H1 (cell line): ENCODE measurements at regions not wholly inside any gene's neighbourhood (a gene's known extent, or its start where the extent isn't known, plus 50 kb on each side); places are given as distances from the start of the nearest gene placed in this dataset.

Experiments
- CTCF ChIA-PET: fragments of 300-600 bp; sonication (Branson Sonifier 250); formaldehyde crosslinking; loops from one replicate; lab custom pipeline; 2021; ENCODE audit not compliant: partially characterized antibody; lab: Charles Lee
- POLR2A ChIA-PET: fragments of 300-600 bp; sonication (Branson Sonifier 250); formaldehyde crosslinking; loops from one replicate; lab custom pipeline; 2021; ENCODE audit warnings: inconsistent platforms; ENCODE audit not compliant: partially characterized antibody; lab: Charles Lee
- DNase-seq, 2 experiments: peaks; one replicate each; pipeline versions ENCODE4 v3.0.0 to v3.0.0-alpha.2; 2010 to 2022; ENCODE audit warnings: low spot score in 2 of 2, low read depth in 1 of 2, mixed read lengths in 1 of 2
- FAIRE-seq: peaks from 2 replicates; lab custom pipeline; 2011; peaks lifted over from hg19 to GRCh38; lab: Jason Lieb, UNC
- H2AFZ ChIP-seq: 2 replicates; pipeline ENCODE4 v1.8.1; 2012; ENCODE audit warnings: low read length, inconsistent platforms
- H2AK5ac ChIP-seq: 2 replicates; pipeline ENCODE4 v1.6.1; 2013; ENCODE audit warnings: low read depth, low read length
- H2BK120ac ChIP-seq: replicated peaks from 2 replicates; pipeline ENCODE3; 2013; ENCODE audit warnings: low read depth, low read length, inconsistent platforms
- H2BK12ac ChIP-seq: 2 replicates; pipeline ENCODE4 v1.6.1; 2013; ENCODE audit warnings: low read depth, low read length
- H2BK15ac ChIP-seq: 2 replicates; pipeline ENCODE4 v1.6.1; 2013; ENCODE audit warnings: low read length
- H2BK20ac ChIP-seq: 2 replicates; pipeline ENCODE4 v1.6.1; 2013; ENCODE audit warnings: low read length
- H2BK5ac ChIP-seq: 2 replicates; pipeline ENCODE4 v1.6.1; 2013; ENCODE audit warnings: low read depth, low read length
- H3K14ac ChIP-seq: 2 replicates; pipeline ENCODE4 v1.6.1; 2013; ENCODE audit warnings: inconsistent platforms; ENCODE audit not compliant: insufficient read length
- H3K18ac ChIP-seq: 2 replicates; pipeline ENCODE4 v1.6.1; 2013; ENCODE audit warnings: low read length; ENCODE audit errors: extremely low read depth
- H3K23ac ChIP-seq: 2 replicates; pipeline ENCODE4 v1.6.1; 2013; ENCODE audit warnings: inconsistent platforms; ENCODE audit not compliant: insufficient read length
- H3K23me2 ChIP-seq: 2 replicates; pipeline ENCODE4 v1.6.1; 2013; ENCODE audit warnings: low read depth, low read length
- H3K27ac ChIP-seq: 2 replicates; pipeline ENCODE4 v1.6.1; 2011; ENCODE audit warnings: low read depth, low read length, inconsistent platforms
- H3K27me3 ChIP-seq, 4 experiments: replicated peaks in 1 of 4; 1 replicate in 1 of 4; 2 replicates in 3 of 4; pipeline versions ENCODE4 v1.6.1 to v1.8.1; 2011 to 2013; ENCODE audit warnings: low read length in 3 of 4, mild to moderate bottlenecking in 3 of 4, inconsistent platforms in 2 of 4, mixed read lengths in 2 of 4, moderate library complexity in 1 of 4; ENCODE audit not compliant: control insufficient read depth in 3 of 4, insufficient read depth in 3 of 4; ENCODE audit errors: extremely low read depth in 1 of 4
- H3K36me3 ChIP-seq, 4 experiments: 2 replicates each; pipeline versions ENCODE4 v1.6.1 to v1.8.1; 2011 to 2013; ENCODE audit warnings: mild to moderate bottlenecking in 4 of 4, low read length in 3 of 4, moderate library complexity in 2 of 4, control low read depth in 1 of 4, inconsistent platforms in 1 of 4; ENCODE audit not compliant: insufficient read depth in 4 of 4, control insufficient read depth in 2 of 4
- H3K4ac ChIP-seq: replicated peaks from 2 replicates; pipeline ENCODE3; 2013; ENCODE audit warnings: low read length, low read depth, mixed read lengths, inconsistent platforms; ENCODE audit not compliant: insufficient read length
- H3K4me1 ChIP-seq, 4 experiments: replicated peaks in 1 of 4; 1 replicate in 1 of 4; 2 replicates in 3 of 4; pipeline versions ENCODE4 v1.6.1 to v1.8.1; 2011 to 2013; ENCODE audit warnings: low read length in 3 of 4, inconsistent platforms in 2 of 4, mixed read lengths in 1 of 4; ENCODE audit not compliant: insufficient read depth in 4 of 4, control insufficient read depth in 3 of 4
- H3K4me2 ChIP-seq, 2 experiments: 2 replicates each; pipeline versions ENCODE4 v1.6.1 to v1.8.1; 2011 to 2013; ENCODE audit warnings: low read depth in 2 of 2, low read length in 2 of 2, control low read depth in 1 of 2, inconsistent platforms in 1 of 2, mild to moderate bottlenecking in 1 of 2; ENCODE audit not compliant: insufficient read depth in 1 of 2
- H3K4me3 ChIP-seq, 4 experiments: fragments of 200-600, 300-600 bp in 1 of 4; sonication (generic), shearing (Covaris generic), sonication (Bioruptor Twin) in 1 of 4; 2 replicates each; pipeline versions ENCODE4 v1.5.1 to v1.8.1; 2011 to 2016; ENCODE audit warnings: low read length in 4 of 4, low read depth in 3 of 4, control low read depth in 2 of 4, inconsistent platforms in 2 of 4, mild to moderate bottlenecking in 2 of 4, mixed read lengths in 1 of 4, moderate library complexity in 1 of 4; ENCODE audit not compliant: insufficient read depth in 2 of 4; ENCODE audit errors: extremely low read depth in 1 of 4
- H3K56ac ChIP-seq: replicated peaks from 2 replicates; pipeline ENCODE3; 2013; ENCODE audit warnings: low read depth, mild to moderate bottlenecking, mixed read lengths, low read length, inconsistent platforms; ENCODE audit not compliant: insufficient read length
- H3K79me1 ChIP-seq: 2 replicates; pipeline ENCODE4 v1.6.1; 2013; ENCODE audit warnings: low read depth, low read length, control low read depth
- H3K79me2 ChIP-seq, 2 experiments: 2 replicates each; pipeline versions ENCODE4 v1.6.1 to v1.8.1; 2012 to 2013; ENCODE audit warnings: low read length in 2 of 2, mild to moderate bottlenecking in 2 of 2, inconsistent platforms in 1 of 2; ENCODE audit not compliant: insufficient read depth in 2 of 2, control insufficient read depth in 1 of 2
- H3K9ac ChIP-seq, 4 experiments: replicated peaks in 1 of 4; 1 replicate in 1 of 4; 2 replicates in 3 of 4; pipeline versions ENCODE4 v1.6.1 to v1.8.1; 2011 to 2013; ENCODE audit warnings: low read depth in 3 of 4, low read length in 3 of 4, control low read depth in 2 of 4, mild to moderate bottlenecking in 2 of 4, moderate library complexity in 2 of 4, inconsistent platforms in 1 of 4; ENCODE audit errors: extremely low read depth in 1 of 4
- H3K9me3 ChIP-seq, 2 experiments: 2 replicates each; pipeline versions ENCODE4 v1.6.1 to v1.8.1; 2012 to 2013; ENCODE audit warnings: mild to moderate bottlenecking in 2 of 2, moderate library complexity in 2 of 2, control low read depth in 1 of 2, inconsistent platforms in 1 of 2, low read depth in 1 of 2, low read length in 1 of 2, mixed read lengths in 1 of 2; ENCODE audit not compliant: insufficient read depth in 2 of 2
- H4K20me1 ChIP-seq, 2 experiments: replicated peaks in 1 of 2; 2 replicates each; pipeline versions ENCODE3 to v1.8.1; 2011 to 2013; ENCODE audit warnings: inconsistent platforms in 2 of 2, low read length in 2 of 2, mild to moderate bottlenecking in 1 of 2; ENCODE audit not compliant: insufficient read depth in 2 of 2, control insufficient read depth in 1 of 2
- H4K5ac ChIP-seq: 2 replicates; pipeline ENCODE4 v1.6.1; 2013; ENCODE audit warnings: low read length, low read depth, mixed read lengths, inconsistent platforms; ENCODE audit not compliant: insufficient read length
- H4K8ac ChIP-seq: 2 replicates; pipeline ENCODE4 v1.8.0; 2013; ENCODE audit warnings: mild to moderate bottlenecking, moderate library complexity, low read length, inconsistent platforms; ENCODE audit not compliant: insufficient read depth; ENCODE audit errors: extremely low read depth
- H4K91ac ChIP-seq: replicated peaks from 2 replicates; pipeline ENCODE3; 2013; ENCODE audit warnings: low read length, mixed read lengths, inconsistent platforms; ENCODE audit not compliant: insufficient read length
- BACH1 ChIP-seq: IDR thresholded peaks from 2 replicates; pipeline ENCODE4 v1.6.1; 2012; ENCODE audit warnings: low read length, improper control_type of control experiment
- CBX5 ChIP-seq: fragments of 300-800, 300-1000 bp; sonication (generic); IDR thresholded peaks from 2 replicates; pipeline ENCODE4 v1.7.1; 2016; ENCODE audit warnings: antibody characterized with exemption, low read length, low read depth
- CBX8 ChIP-seq: fragments of 300-800, 300-1000 bp; sonication (generic); IDR thresholded peaks from 2 replicates; pipeline ENCODE4 v1.7.1; 2016; ENCODE audit warnings: low read depth, low read length, borderline replicate concordance
- CHD2 ChIP-seq: IDR thresholded peaks from 2 replicates; pipeline ENCODE4 v1.6.1; 2012; ENCODE audit warnings: low read length, improper control_type of control experiment
- FOSL1 ChIP-seq: IDR thresholded peaks from 2 replicates; pipeline ENCODE4 v1.6.1; 2011; ENCODE audit warnings: mild to moderate bottlenecking, low read depth, low read length, moderate library complexity; ENCODE audit not compliant: insufficient read depth
- HDAC6 ChIP-seq: IDR thresholded peaks from one replicate; pipeline ENCODE4 v1.7.1; 2012; ENCODE audit warnings: low read depth, mild to moderate bottlenecking, inconsistent platforms, low read length, moderate library complexity
- JUN ChIP-seq: IDR thresholded peaks from 2 replicates; pipeline ENCODE4 v1.6.1; 2011; ENCODE audit warnings: low read depth, mild to moderate bottlenecking, improper control_type of control experiment, low read length
- POLR2AphosphoS5 ChIP-seq: IDR thresholded peaks from 2 replicates; pipeline ENCODE4 v1.6.1; 2011; ENCODE audit warnings: low read depth, low read length
- SIN3A ChIP-seq, 2 experiments: IDR thresholded peaks in 1 of 2; conservative IDR thresholded peaks in 1 of 2; 2 replicates each; pipeline ENCODE4 v1.6.1; 2011 to 2012; ENCODE audit warnings: low read length in 2 of 2, improper control_type of control experiment in 1 of 2, low read depth in 1 of 2, mild to moderate bottlenecking in 1 of 2
- SIX5 ChIP-seq: IDR thresholded peaks from 2 replicates; pipeline ENCODE4 v1.6.1; 2011; ENCODE audit warnings: mild to moderate bottlenecking, low read depth, low read length
- SP2 ChIP-seq: IDR thresholded peaks from 2 replicates; pipeline ENCODE4 v1.6.1; 2012; ENCODE audit warnings: mild to moderate bottlenecking, low read length, inconsistent platforms
- SP4 ChIP-seq: IDR thresholded peaks from 2 replicates; pipeline ENCODE4 v1.6.1; 2012; ENCODE audit warnings: low read length, inconsistent platforms
- TCF12 ChIP-seq: IDR thresholded peaks from 2 replicates; pipeline ENCODE4 v1.6.1; 2011; ENCODE audit warnings: low read depth, mild to moderate bottlenecking, low read length
- ZNF274 ChIP-seq: IDR thresholded peaks from 2 replicates; pipeline ENCODE4 v1.7.0; 2012; ENCODE audit warnings: low read length, borderline replicate concordance; ENCODE audit errors: extremely low read depth
- WGBS, 2 experiments: shearing (Covaris generic) in 1 of 2; methylation state at CpG; one replicate each; pipeline versions ENCODE4 v1.1.6 to v1.1.7; 2013 to 2015; ENCODE audit warnings: low lambda C conversion rate in 2 of 2, mixed read lengths in 2 of 2, inconsistent platforms in 1 of 2, low coverage in 1 of 2, missing lambda C conversion rate in 1 of 2; ENCODE audit not compliant: insufficient replicate concordance in 2 of 2, insufficient coverage in 1 of 2, insufficient read length in 1 of 2; ENCODE audit errors: extremely low coverage in 1 of 2, missing lambda C conversion rate in 1 of 2; 5-methylcytosine and 5-hydroxymethylcytosine counted together

DNA sequence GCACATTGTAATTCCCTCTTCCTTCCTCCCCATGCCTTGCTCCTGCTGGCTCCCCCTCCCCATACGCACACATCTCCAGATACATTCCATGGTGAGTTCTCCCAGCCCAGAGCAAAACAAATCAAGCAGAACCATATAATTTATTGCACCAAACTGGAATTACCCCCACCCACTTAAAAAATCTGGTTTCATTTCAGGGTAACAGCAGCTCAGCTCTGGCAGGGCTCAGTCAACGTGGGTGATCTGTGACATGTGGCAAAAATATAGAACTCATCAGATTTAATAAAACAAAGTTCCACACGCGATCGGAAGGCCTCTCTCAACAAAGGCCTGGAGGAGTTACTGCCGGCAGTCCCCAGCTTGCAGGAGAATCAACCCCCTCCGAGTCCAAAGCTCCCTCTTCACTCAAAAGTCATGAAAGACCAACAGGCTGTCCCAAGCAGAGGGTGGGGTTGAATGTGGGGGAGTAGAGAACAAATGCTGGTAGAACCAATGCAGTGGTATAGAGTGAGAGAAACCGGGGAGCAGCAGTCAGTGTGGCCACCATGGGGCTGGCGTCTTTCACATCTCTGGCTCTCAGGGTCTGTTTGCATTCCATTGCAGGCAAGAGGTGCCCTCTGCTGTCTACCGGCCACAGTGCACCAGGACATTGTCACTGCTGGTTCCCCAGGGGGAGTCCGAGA is 323.3 kb upstream of the NT5E start:
- Histone ChIP-seq H2BK12ac (peak overlapping the region; percentile 55; the same call in 1 of the 2 replicates), H3K4me1 (peaks cover 0 to 4% (median 2%) of the 10 kb centered on the region in 4 experiments; a peak in 3 of 7 replicates), H3K23me2 (no peaks in the 10 kb centered on the region; the same call in 1 of the 2 replicates), H2BK20ac (0 out of 2 replicates have a peak overlapping the region, but pooled peaks have one; percentile 52), H3K36me3 (no peaks in the 10 kb centered on the region), H3K23ac (no peak overlapping the region), H4K20me1 (no peaks in the 10 kb centered on the region), H3K4ac (no peak overlapping the region), H3K4me3 (peak overlapping the region in 2 of 4 experiments; percentile 26 to 51; a peak in 5 of 8 replicates), H2BK120ac (peak overlapping the region; percentile 48), H3K56ac (no peak overlapping the region), H2AK5ac (no peak overlapping the region), H3K9me3 (no peaks in the 10 kb centered on the region), H3K4me2 (peak overlapping the region; percentile 44 to 53), H4K5ac (peak overlapping the region; percentile 31), H3K79me2 (no peaks in the 10 kb centered on the region), H2BK5ac (no peak overlapping the region), H4K91ac (peak overlapping the region; percentile 51), H3K18ac (peak overlapping the region; percentile 93; the same call in 1 of the 2 replicates), H2BK15ac (no peak overlapping the region), H3K14ac (no peak overlapping the region), H3K27ac (no peak overlapping the region), H3K9ac (peak overlapping the region in 2 of 4 experiments; percentile 38 to 53; a peak in 4 of 7 replicates), H2AFZ (peak overlapping the region; percentile 98), H3K27me3 (peaks cover 0 to 1% (median 0%) of the 10 kb centered on the region in 4 experiments; a peak in 1 of 7 replicates), H3K79me1 (no peaks in the 10 kb centered on the region), H4K8ac (no peak overlapping the region)
- FAIRE-seq (peak; percentile 72), DNase-seq (peak; percentile 31 to 82)
- ChIA-PET CTCF (interaction anchor here (0.6 to 6.2 kb wide), 20 partner anchors 8 to 702 kb away, joined by 3 to 43 read pairs (median 4); no protein-coding TSS in a partner anchor), POLR2A (no interaction called here)
- 39% methylated on average over 11 of the region's 11 CpGs; no CpG with 5 or more reads in 1 of the 2 experiments for WGBS, 2 experiments
- TF ChIP-seq SP2 (no peak), JUN (no peak), CBX8 (no peak), ZNF274 (no peak), HDAC6 (no peak), FOSL1 (no peak), POLR2AphosphoS5 (no peak), SIX5 (no peak), BACH1 (no peak), SP4 (no peak), CHD2 (no peak), SIN3A (conservative IDR thresholded peaks at IDR 0.05 in 1 of 2, IDR thresholded peaks at IDR 0.05 in 1 of 2; ENCODE audit: low read depth in 1 of 2, low read length in 2 of 2) (no peak), CBX5 (no peak), TCF12 (no peak)
